Neuronal stem cell (in vitro differentiated cells): ENCODE measurements at regions not wholly inside any gene's neighbourhood (a gene's known extent, or its start where the extent isn't known, plus 50 kb on each side); places are given as distances from the start of the nearest gene placed in this dataset.

Experiments used
- DNase-seq: peaks from one replicate; pipeline ENCODE4 v3.0.0-alpha.2; 2013; ENCODE audit warnings: low spot score
- H2AFZ ChIP-seq: one replicate; pipeline ENCODE4 v1.6.1; 2013; ENCODE audit warnings: mild to moderate bottlenecking, low read length, inconsistent platforms
- H2AK5ac ChIP-seq: 2 replicates; pipeline ENCODE4 v1.6.1; 2013; ENCODE audit warnings: low read depth, mild to moderate bottlenecking, inconsistent platforms, low read length, moderate library complexity, mixed read lengths
- H2BK120ac ChIP-seq: 2 replicates; pipeline ENCODE4 v1.6.1; 2013; ENCODE audit warnings: low read depth, mild to moderate bottlenecking, inconsistent platforms, low read length, moderate library complexity, mixed read lengths
- H2BK12ac ChIP-seq: one replicate; pipeline ENCODE4 v1.6.1; 2013; ENCODE audit warnings: low read length, inconsistent platforms
- H2BK15ac ChIP-seq: 2 replicates; pipeline ENCODE4 v1.6.1; 2013; ENCODE audit warnings: mild to moderate bottlenecking, low read length, inconsistent platforms, mixed read lengths
- H2BK5ac ChIP-seq: one replicate; pipeline ENCODE4 v1.6.1; 2013; ENCODE audit warnings: inconsistent platforms, mild to moderate bottlenecking, low read length, moderate library complexity
- H3K14ac ChIP-seq: one replicate; pipeline ENCODE4 v1.6.1; 2013; ENCODE audit warnings: low read length, inconsistent platforms
- H3K18ac ChIP-seq: 2 replicates; pipeline ENCODE4 v1.6.1; 2013; ENCODE audit warnings: low read length, inconsistent platforms
- H3K23ac ChIP-seq: 2 replicates; pipeline ENCODE4 v1.6.1; 2013; ENCODE audit warnings: low read depth, mild to moderate bottlenecking, mixed read lengths, low read length, inconsistent platforms; ENCODE audit not compliant: poor library complexity
- H3K27ac ChIP-seq: replicated peaks from 3 replicates; pipeline ENCODE4 v1.5.1; 2013; ENCODE audit warnings: low read length, inconsistent platforms
- H3K27me3 ChIP-seq, 3 experiments: 2 replicates each; pipeline ENCODE4 v1.6.1; 2013; ENCODE audit warnings: low read length in 3 of 3, mild to moderate bottlenecking in 2 of 3, inconsistent platforms in 1 of 3, low read depth in 1 of 3, mixed read lengths in 1 of 3, moderate library complexity in 1 of 3; ENCODE audit not compliant: control insufficient read depth in 3 of 3, insufficient read depth in 3 of 3
- H3K36me3 ChIP-seq, 2 donors: replicated peaks in 1 of 2; 2 replicates each; pipeline ENCODE4 v1.6.1; 2013; ENCODE audit warnings: low read length in 2 of 2; ENCODE audit not compliant: control insufficient read depth in 2 of 2, insufficient read depth in 2 of 2
- H3K4ac ChIP-seq: 2 replicates; pipeline ENCODE4 v1.6.1; 2013; ENCODE audit warnings: inconsistent platforms, mild to moderate bottlenecking, low read length, moderate library complexity
- H3K4me1 ChIP-seq, 2 donors: 1 replicate in 1 of 2; 2 replicates in 1 of 2; pipeline ENCODE4 v1.6.1; 2013; ENCODE audit warnings: low read length in 2 of 2, low read depth in 1 of 2; ENCODE audit not compliant: control insufficient read depth in 2 of 2, insufficient read depth in 1 of 2
- H3K4me2 ChIP-seq: one replicate; pipeline ENCODE4 v1.6.1; 2013; ENCODE audit warnings: mild to moderate bottlenecking, low read length, inconsistent platforms; ENCODE audit not compliant: insufficient read depth, poor library complexity, severe bottlenecking
- H3K4me3 ChIP-seq, 2 donors: 2 replicates each; pipeline ENCODE4 v1.5.1; 2013; ENCODE audit warnings: low read length in 2 of 2, mild to moderate bottlenecking in 2 of 2, inconsistent platforms in 1 of 2, moderate library complexity in 1 of 2
- H3K79me1 ChIP-seq: one replicate; pipeline ENCODE4 v1.6.1; 2013; ENCODE audit warnings: low read depth, mild to moderate bottlenecking, inconsistent platforms, low read length, moderate library complexity
- H3K9ac ChIP-seq: one replicate; pipeline ENCODE4 v1.6.1; 2013; ENCODE audit warnings: mild to moderate bottlenecking, low read depth, low read length, inconsistent platforms; ENCODE audit not compliant: poor library complexity
- H3K9me3 ChIP-seq, 2 donors: replicated peaks in 1 of 2; 2 replicates each; pipeline versions ENCODE3 to v1.6.1; 2013; ENCODE audit warnings: low read length in 2 of 2, mild to moderate bottlenecking in 2 of 2, inconsistent platforms in 1 of 2, low read depth in 1 of 2, mixed read lengths in 1 of 2, moderate library complexity in 1 of 2; ENCODE audit not compliant: control insufficient read depth in 2 of 2, insufficient read depth in 1 of 2
- H4K8ac ChIP-seq: one replicate; pipeline ENCODE4 v1.6.1; 2013; ENCODE audit warnings: low read depth, mild to moderate bottlenecking, inconsistent platforms, low read length, moderate library complexity
- H4K91ac ChIP-seq: one replicate; pipeline ENCODE4 v1.6.1; 2013; ENCODE audit warnings: low read length, low read depth, mild to moderate bottlenecking, inconsistent platforms; ENCODE audit not compliant: poor library complexity
- WGBS, 2 donors: extraction: QIAGEN DNeasy Blood & Tissue Kit; methylation state at CpG; one replicate each; pipeline ENCODE4 v1.1.7; 2013; ENCODE audit warnings: missing lambda C conversion rate in 2 of 2, mixed read lengths in 1 of 2; ENCODE audit not compliant: insufficient read length in 2 of 2, insufficient replicate concordance in 1 of 2; ENCODE audit errors: extremely low coverage in 2 of 2; 5-methylcytosine and 5-hydroxymethylcytosine counted together

- H2BK12ac ChIP-seq: no peak overlapping the region
- no peak overlapping the region for H4K91ac ChIP-seq
- no peak for DNase-seq
- H3K14ac ChIP-seq: no peak overlapping the region
- H3K27ac ChIP-seq: no peak overlapping the region
- WGBS, 2 donors: no CpG with 5 or more reads among the region's 3 CpGs
- H3K27me3 ChIP-seq: no peaks in the 10 kb centered on the region
- no peak overlapping the region for H3K23ac ChIP-seq
- no peaks in the 10 kb centered on the region for H3K79me1 ChIP-seq
- H3K4me2 ChIP-seq: no peak overlapping the region
- H2AFZ ChIP-seq: no peak overlapping the region
- no peak overlapping the region for H2AK5ac ChIP-seq
- no peak overlapping the region for H2BK15ac ChIP-seq
- no peaks in the 10 kb centered on the region for H3K4me1 ChIP-seq
- no peaks in the 10 kb centered on the region for H3K9me3 ChIP-seq
- H4K8ac ChIP-seq: no peak overlapping the region
- no peaks in the 10 kb centered on the region for H3K36me3 ChIP-seq
- H3K4me3 ChIP-seq: no peak overlapping the region
- H3K4ac ChIP-seq: no peak overlapping the region
- H2BK120ac ChIP-seq: no peak overlapping the region
- H3K9ac ChIP-seq: no peak overlapping the region
- H3K18ac ChIP-seq: no peak overlapping the region
- no peak overlapping the region for H2BK5ac ChIP-seq
These were observed 156.0 kb downstream of the TBX22 start for GRCh38 chrX:80170581-80170980.

GRCh38 chrX:80173261-80173660, 158.7 kb downstream of the TBX22 start:
- Histone ChIP-seq H3K4ac (no peak overlapping the region), H3K9me3 (no peaks in the 10 kb centered on the region), H4K91ac (no peak overlapping the region), H3K23ac (no peak overlapping the region), H3K79me1 (no peaks in the 10 kb centered on the region), H2BK12ac (no peak overlapping the region), H3K27me3 (no peaks in the 10 kb centered on the region), H3K9ac (no peak overlapping the region), H2BK15ac (no peak overlapping the region), H3K36me3 (no peaks in the 10 kb centered on the region), H3K14ac (no peak overlapping the region), H2AFZ (no peak overlapping the region), H3K4me1 (no peaks in the 10 kb centered on the region), H3K18ac (no peak overlapping the region), H2BK5ac (no peak overlapping the region), H3K4me3 (no peak overlapping the region), H4K8ac (no peak overlapping the region), H2AK5ac (no peak overlapping the region), H3K27ac (no peak overlapping the region), H3K4me2 (no peak overlapping the region), H2BK120ac (no peak overlapping the region)
- no peak for DNase-seq
- WGBS, 2 donors: no CpG with 5 or more reads among the region's 9 CpGs

- Histone ChIP-seq H3K9ac (no peak overlapping the region), H2AK5ac (no peak overlapping the region), H4K8ac (no peak overlapping the region), H3K36me3 (no peaks in the 10 kb centered on the region), H3K18ac (no peak overlapping the region), H3K4ac (no peak overlapping the region), H2BK12ac (no peak overlapping the region), H3K4me1 (no peaks in the 10 kb centered on the region), H2BK5ac (no peak overlapping the region), H3K79me1 (no peaks in the 10 kb centered on the region), H3K27ac (no peak overlapping the region), H3K23ac (no peak overlapping the region), H3K27me3 (no peaks in the 10 kb centered on the region), H2AFZ (no peak overlapping the region), H2BK120ac (no peak overlapping the region), H3K4me3 (no peak overlapping the region), H3K4me2 (no peak overlapping the region), H2BK15ac (no peak overlapping the region), H4K91ac (no peak overlapping the region), H3K9me3 (no peaks in the 10 kb centered on the region), H3K14ac (no peak overlapping the region)
- no peak for DNase-seq
- no CpG with 5 or more reads among the region's 3 CpGs for WGBS, 2 donors
These were observed 160.5 kb downstream of the TBX22 start for GRCh38 chrX:80174925-80175574.

GRCh38 chrX:80181079-80181478, 166.5 kb downstream of the TBX22 start:
- DNase-seq: no peak
- Histone ChIP-seq H3K9ac (no peak overlapping the region), H4K8ac (no peak overlapping the region), H3K27ac (no peak overlapping the region), H3K4ac (no peak overlapping the region), H4K91ac (no peak overlapping the region), H2BK12ac (no peak overlapping the region), H3K9me3 (no peaks in the 10 kb centered on the region), H3K27me3 (no peaks in the 10 kb centered on the region), H3K79me1 (no peaks in the 10 kb centered on the region), H3K4me3 (no peak overlapping the region), H3K14ac (no peak overlapping the region), H2AFZ (no peak overlapping the region), H2BK5ac (no peak overlapping the region), H3K4me2 (no peak overlapping the region), H3K4me1 (no peaks in the 10 kb centered on the region), H2AK5ac (no peak overlapping the region), H3K18ac (no peak overlapping the region), H2BK120ac (no peak overlapping the region), H3K23ac (no peak overlapping the region), H3K36me3 (no peaks in the 10 kb centered on the region), H2BK15ac (no peak overlapping the region)
- WGBS, 2 donors: no CpG with 5 or more reads among the region's 1 CpG
